LNCaP clone FGC (cell line): ENCODE measurements at regions not wholly inside any gene's neighbourhood (a gene's known extent, or its start where the extent isn't known, plus 50 kb on each side); places are given as distances from the start of the nearest gene placed in this dataset.

Experiments used
- DNase-seq: peaks from one replicate; pipeline ENCODE4 v3.0.0-alpha.2; 2011; ENCODE audit warnings: low read depth
- H3K4me3 ChIP-seq: 2 replicates; pipeline ENCODE4 v1.5.1; 2011; ENCODE audit warnings: mild to moderate bottlenecking, low read depth, low read length, control low read depth
- CTCF ChIP-seq: IDR thresholded peaks from 2 replicates; pipeline ENCODE4 v1.5.1; 2012; ENCODE audit warnings: mild to moderate bottlenecking; ENCODE audit not compliant: control insufficient read depth, insufficient read depth; ENCODE audit errors: extremely low read depth

- H3K4me3 ChIP-seq = no peak overlapping the region
- no peak for DNase-seq
- TF ChIP-seq CTCF = no peak
Observed at GRCh38 chr6:167523426-167523825, 198.5 kb downstream of the TTLL2 start.

DNA sequence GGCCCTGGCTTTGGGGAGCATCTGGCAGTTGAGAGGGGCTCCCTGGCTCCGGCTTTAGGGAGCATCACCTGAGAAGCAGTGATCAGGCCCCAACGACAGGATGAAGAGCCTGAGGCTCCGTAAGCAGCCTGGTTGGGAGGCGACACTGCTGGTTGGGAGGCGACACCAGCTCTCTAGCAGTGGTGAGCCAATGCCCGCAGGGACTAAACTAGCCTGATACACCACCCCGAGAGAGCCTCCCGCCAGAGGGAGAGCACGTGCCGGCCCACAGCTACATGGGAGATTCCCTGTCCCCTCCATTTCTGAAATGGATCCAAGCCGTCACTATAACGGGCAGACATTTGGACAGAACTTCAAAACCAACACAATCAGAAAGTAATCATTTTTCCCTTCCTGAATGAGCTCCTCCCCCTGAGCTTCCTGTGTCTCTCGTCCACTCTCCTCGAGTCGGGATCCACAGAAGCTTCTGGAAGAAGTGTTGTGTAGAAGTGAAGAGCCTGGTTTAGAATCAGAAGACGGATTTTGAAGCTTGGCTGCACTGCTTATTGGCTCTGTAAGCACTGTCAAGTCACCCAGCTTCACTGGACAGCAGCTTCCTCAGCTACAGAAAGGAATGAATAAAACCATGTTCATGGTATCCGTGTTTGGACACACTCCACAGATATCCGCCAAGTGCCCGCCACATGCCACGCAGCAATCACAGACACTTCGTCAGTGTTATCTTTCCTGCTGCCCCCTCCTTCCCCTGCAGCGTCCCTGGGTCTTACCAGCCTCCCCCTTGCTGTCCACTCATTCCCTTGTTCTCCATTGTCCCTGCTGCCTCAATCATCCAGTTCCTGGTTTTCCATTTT lies 199.6 kb downstream of the TTLL2 start:
- TF ChIP-seq CTCF = no peak
- no peak overlapping the region for H3K4me3 ChIP-seq
- DNase-seq = no peak

DNA sequence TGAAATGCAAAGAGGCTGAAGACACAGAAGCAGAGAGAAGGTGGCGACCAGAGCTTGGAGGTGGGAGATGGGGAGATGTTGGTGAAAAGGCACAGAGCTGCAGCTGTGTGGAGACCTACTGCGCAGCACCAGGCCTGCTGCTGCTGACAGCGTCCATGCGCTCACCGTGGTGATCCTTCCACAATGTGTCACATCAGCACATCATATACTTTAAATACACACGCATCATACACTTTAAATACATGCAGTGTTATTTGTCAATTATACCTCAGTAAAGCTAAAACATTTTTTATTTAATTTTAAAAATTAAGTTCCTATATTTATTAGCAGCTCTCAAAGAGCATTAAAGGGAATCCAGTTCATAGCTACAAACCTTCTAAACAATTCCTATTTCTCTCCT lies 200.9 kb downstream of the TTLL2 start:
- no peak for DNase-seq
- TF ChIP-seq CTCF = no peak

GRCh38 chr6:167526465-167527368 lies 201.8 kb downstream of the TTLL2 start:
- no peak overlapping the region for H3K4me3 ChIP-seq
- TF ChIP-seq CTCF = no peak
- no peak for DNase-seq

More for the DNA sequence above, 200.9 kb downstream of the TTLL2 start:
- H3K4me3 ChIP-seq = no peak overlapping the region

GRCh38 chr6:167528239-167528638 lies 203.4 kb downstream of the TTLL2 start:
- TF ChIP-seq CTCF = no peak

GRCh38 chr6:167528976-167529375 lies 204.1 kb downstream of the TTLL2 start:
- no peak for DNase-seq
- H3K4me3 ChIP-seq = no peak overlapping the region
- TF ChIP-seq CTCF = no peak

More at GRCh38 chr6:167528239-167528638, 203.4 kb downstream of the TTLL2 start:
- no peak overlapping the region for H3K4me3 ChIP-seq
- no peak for DNase-seq
